ENCODE measurements at regions not wholly inside any gene's neighbourhood (a gene's known extent, or its start where the extent isn't known, plus 50 kb on each side); places are given as distances from the start of the nearest gene placed in this dataset.

DNA sequence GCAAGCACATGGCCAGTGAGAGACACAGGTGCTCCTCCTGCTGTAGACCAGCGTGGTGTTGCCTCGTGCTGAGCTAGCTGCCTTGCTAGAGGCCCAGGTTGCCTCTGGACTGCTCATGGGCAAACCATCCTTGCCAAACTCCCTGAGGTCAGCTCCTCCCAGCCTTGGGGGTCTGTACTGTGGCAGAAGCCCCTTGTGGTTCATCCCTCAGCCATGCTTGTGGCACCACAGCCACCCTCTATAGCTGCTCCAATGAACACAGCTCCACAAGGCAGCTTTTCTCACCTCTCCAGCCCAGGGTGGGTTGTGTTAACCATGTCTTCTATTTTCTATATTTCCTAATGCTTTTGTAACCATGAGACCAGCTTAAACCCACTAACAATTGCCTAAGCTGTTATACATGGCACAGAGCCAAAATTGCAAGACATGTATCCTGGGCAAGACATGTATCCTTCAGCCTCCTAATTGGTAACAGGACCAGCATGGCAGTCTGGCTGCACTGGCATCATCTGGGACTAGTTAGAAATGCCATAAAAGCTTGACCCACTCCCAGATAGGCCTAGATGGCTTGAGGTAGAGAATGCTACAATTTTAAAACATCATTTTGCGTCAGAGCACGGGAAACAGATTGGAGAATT lies 183.1 kb upstream of the S1PR3 start:
- TF ChIP-seq, protein P1, sequence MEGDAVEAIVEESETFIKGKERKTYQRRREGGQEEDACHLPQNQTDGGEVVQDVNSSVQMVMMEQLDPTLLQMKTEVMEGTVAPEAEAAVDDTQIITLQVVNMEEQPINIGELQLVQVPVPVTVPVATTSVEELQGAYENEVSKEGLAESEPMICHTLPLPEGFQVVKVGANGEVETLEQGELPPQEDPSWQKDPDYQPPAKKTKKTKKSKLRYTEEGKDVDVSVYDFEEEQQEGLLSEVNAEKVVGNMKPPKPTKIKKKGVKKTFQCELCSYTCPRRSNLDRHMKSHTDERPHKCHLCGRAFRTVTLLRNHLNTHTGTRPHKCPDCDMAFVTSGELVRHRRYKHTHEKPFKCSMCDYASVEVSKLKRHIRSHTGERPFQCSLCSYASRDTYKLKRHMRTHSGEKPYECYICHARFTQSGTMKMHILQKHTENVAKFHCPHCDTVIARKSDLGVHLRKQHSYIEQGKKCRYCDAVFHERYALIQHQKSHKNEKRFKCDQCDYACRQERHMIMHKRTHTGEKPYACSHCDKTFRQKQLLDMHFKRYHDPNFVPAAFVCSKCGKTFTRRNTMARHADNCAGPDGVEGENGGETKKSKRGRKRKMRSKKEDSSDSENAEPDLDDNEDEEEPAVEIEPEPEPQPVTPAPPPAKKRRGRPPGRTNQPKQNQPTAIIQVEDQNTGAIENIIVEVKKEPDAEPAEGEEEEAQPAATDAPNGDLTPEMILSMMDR (IDR thresholded peaks at IDR 0.05): no peak
- no peak for TF ChIP-seq ZFX (IDR thresholded peaks at IDR 0.05; ENCODE audit: borderline replicate concordance)
- no peak overlapping the region for H3K27ac ChIP-seq

DNA sequence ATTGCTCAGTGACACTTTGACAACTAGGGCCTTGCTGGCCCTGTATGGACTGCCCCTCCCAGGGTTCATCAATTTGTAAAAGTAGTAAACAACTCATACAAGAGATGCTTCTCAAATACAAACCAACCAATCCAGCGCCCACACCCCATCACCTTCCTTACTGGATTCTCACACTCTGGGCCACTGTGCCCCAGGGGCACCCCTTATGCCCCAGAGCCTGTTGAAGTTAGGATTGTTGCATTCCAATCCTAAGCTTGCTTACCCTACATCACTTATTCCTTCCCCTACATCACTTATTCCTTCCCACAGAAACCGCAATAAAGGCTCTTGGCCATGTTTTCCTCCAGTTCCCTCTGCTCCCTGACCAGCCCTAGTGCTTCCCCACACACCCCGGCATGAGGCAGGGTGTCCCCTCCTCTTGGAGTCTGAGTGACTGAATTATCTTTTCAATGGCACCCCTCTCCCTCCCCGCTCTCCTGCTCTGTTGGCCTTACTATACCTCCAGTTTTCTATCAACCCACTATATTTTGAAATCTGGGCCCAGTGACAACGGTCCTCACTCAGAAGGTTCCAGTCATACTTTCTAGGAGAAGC lies 182.4 kb upstream of the S1PR3 start:
- H3K27ac ChIP-seq: no peak overlapping the region
- no peak for TF ChIP-seq ZFX (IDR thresholded peaks at IDR 0.05; ENCODE audit: borderline replicate concordance)
- TF ChIP-seq, protein P1 (IDR thresholded peaks at IDR 0.05): no peak

DNA sequence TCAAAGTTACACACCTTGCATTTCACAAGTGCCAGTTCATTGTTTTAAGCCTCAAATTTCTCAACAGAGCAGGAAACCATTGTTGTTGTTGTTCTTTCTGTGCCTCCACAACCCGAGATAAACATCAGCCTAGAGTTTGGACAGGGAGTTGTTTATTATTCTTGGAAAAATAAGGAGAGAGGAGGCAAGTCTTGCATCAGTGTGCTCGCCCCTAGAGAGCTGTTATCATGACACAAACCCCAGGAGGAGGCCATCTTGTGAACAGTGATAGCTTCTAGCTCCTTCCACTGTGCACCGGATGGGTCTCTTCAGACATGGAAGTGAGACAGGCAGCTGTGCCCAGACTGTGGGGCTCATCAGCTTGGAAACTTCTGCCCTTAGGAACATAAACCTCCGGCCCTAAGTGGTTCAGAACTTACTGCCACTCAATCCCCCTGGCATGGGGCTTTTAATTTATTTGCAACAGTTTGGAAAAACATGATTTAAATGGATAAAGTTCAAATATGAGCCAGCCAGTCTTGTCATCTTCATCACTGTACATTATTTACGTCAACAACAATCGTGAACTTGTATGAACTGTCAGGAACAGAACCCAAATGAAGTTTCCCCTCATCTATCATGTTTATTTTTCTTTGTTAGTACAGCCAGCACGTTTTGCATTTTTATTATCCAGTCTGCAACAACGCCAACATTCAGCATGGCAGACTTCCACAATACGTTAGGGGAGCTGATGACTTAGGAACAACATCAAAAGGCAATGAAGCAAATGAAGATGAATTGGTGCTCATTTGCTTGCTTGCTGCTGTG lies 181.7 kb upstream of the S1PR3 start:
- TF ChIP-seq, protein P1 (IDR thresholded peaks at IDR 0.05): no peak
- TF ChIP-seq ZFX (IDR thresholded peaks at IDR 0.05; ENCODE audit: borderline replicate concordance): no peak
- no peak overlapping the region for H3K27ac ChIP-seq

DNA sequence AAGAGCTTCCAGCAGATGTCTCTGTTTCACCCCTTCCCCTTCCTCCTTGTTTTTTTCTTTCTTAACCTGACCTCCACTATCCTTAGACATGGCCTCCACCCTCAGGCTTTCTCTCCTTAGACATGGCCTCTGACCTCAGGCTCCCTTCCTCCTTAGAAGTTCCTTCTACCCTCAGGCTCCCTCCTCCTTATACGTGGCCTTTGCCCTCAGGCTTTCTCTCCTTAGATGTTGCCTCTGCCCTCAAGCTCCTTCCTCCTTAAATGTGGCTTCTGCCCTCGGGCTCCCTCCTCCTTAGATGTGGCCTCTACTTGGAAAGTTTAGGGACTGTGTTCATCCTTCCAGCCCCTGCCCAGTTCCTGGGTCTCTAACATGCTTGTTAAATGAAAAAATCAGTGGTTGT lies 180.4 kb upstream of the S1PR3 start:
- no peak overlapping the region for H3K27ac ChIP-seq
- TF ChIP-seq ZFX (IDR thresholded peaks at IDR 0.05; ENCODE audit: borderline replicate concordance): no peak
- TF ChIP-seq, protein P1 (IDR thresholded peaks at IDR 0.05): no peak

DNA sequence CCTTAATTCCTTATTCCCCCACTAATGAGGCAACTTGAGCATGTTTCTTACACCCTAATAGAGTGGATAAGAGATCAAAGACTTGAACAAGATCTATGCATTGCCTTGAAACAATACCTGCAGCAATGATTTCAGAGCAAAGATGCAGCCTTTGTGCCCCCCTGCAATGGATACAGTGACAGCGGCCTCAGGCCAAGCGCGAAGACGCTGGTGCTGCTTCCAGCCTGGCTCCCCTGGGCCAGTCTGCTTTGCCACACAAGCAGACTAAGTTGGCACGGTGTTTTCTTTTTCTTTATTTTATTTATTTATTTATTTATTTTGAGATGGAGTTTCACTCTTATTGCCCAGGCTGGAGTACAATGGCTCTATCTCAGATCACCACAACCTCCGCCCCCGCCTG lies 179.8 kb upstream of the S1PR3 start:
- TF ChIP-seq, protein P1 (IDR thresholded peaks at IDR 0.05): no peak
- no peak for TF ChIP-seq ZFX (IDR thresholded peaks at IDR 0.05; ENCODE audit: borderline replicate concordance)
- no peak overlapping the region for H3K27ac ChIP-seq

DNA sequence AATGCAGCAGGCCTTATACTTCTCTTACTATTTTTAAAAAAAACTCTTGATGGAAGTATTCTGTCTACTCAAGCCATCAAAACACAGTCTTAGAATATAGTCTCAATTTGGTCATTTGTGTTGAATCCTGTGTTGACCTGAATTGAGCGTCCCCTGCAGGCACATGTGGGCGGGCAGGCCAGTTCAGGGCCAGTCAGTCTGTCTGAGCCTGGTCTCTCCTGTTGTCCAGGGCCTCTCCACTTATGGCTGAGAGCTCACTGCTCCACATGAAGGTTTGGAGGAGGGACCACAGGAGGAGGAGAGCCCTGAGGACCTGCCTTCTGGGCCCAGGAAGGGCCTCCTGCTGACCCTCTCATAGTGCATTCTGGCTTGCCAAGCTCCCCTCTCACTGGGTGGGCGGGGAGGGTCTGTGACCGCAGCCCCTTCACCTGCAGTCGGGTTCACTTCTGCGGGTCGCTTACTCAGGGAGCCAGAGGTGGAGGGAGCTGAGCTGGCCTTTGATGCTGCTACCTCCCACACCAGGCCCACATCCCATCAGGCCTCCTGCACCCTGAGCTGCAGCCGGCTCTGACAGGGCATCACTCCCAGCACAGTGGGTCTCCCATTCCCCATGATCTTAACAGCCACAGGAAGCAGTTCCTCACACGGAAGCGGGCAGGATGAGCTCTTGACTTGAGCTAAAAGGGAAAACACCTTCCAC lies 178.2 kb upstream of the S1PR3 start:
- no peak for TF ChIP-seq ZFX (IDR thresholded peaks at IDR 0.05; ENCODE audit: borderline replicate concordance)
- TF ChIP-seq, protein P1 (IDR thresholded peaks at IDR 0.05): no peak
- H3K27ac ChIP-seq: no peak overlapping the region

All from 22Rv1 (cell line).